OCI-LY1 (cell line): ENCODE measurements at regions not wholly inside any gene's neighbourhood (a gene's known extent, or its start where the extent isn't known, plus 50 kb on each side); places are given as distances from the start of the nearest gene placed in this dataset.

Experiments used
- H2AFZ ChIP-seq: fragments of 200-600 bp; sonication (generic), shearing (Covaris generic); 2 replicates; pipeline ENCODE4 v1.6.0; 2014; ENCODE audit warnings: antibody characterized with exemption, mild to moderate bottlenecking, low read length
- H3F3A ChIP-seq: fragments of 200-600 bp; sonication (generic), shearing (Covaris generic); 2 replicates; pipeline ENCODE4 v1.6.0; 2014; ENCODE audit warnings: mild to moderate bottlenecking, antibody characterized with exemption, low read length, moderate library complexity; ENCODE audit not compliant: insufficient read depth
- H3K27ac ChIP-seq: fragments of 200-600 bp; sonication (generic); 2 replicates; pipeline ENCODE4 v1.5.1; 2014; ENCODE audit warnings: low read length, mixed run types, mild to moderate bottlenecking, low read depth; ENCODE audit not compliant: poor library complexity, severe bottlenecking
- H3K27me3 ChIP-seq: fragments of 200-600 bp; sonication (generic); 2 replicates; pipeline ENCODE4 v1.6.0; 2014; ENCODE audit warnings: antibody characterized with exemption, mild to moderate bottlenecking, low read length, moderate library complexity; ENCODE audit not compliant: insufficient read depth
- H3K36me3 ChIP-seq: fragments of 200-600 bp; sonication (generic); 2 replicates; pipeline ENCODE4 v1.6.1; 2014; ENCODE audit warnings: mild to moderate bottlenecking, antibody characterized with exemption, low read length, moderate library complexity, mixed read lengths; ENCODE audit not compliant: insufficient read depth
- H3K4me1 ChIP-seq: fragments of 200-600 bp; sonication (generic); 2 replicates; pipeline ENCODE4 v1.5.1; 2014; ENCODE audit warnings: mild to moderate bottlenecking, low read length, moderate library complexity; ENCODE audit not compliant: insufficient read depth, severe bottlenecking
- H3K4me2 ChIP-seq: fragments of 200-600 bp; sonication (generic), shearing (Covaris generic); 2 replicates; pipeline ENCODE4 v1.6.1; 2014; ENCODE audit warnings: low read length
- H3K4me3 ChIP-seq: fragments of 200-600 bp; sonication (generic); 2 replicates; pipeline ENCODE4 v1.5.1; 2014; ENCODE audit warnings: low read length, low read depth, mild to moderate bottlenecking, mixed read lengths; ENCODE audit not compliant: poor library complexity, severe bottlenecking
- H3K79me2 ChIP-seq: fragments of 200-600 bp; shearing (Covaris generic); 2 replicates; pipeline ENCODE4 v1.6.1; 2016; ENCODE audit warnings: mixed run types, low read length, mixed read lengths; ENCODE audit not compliant: insufficient read depth
- H3K9ac ChIP-seq: fragments of 200-600 bp; sonication (generic), shearing (Covaris generic); 2 replicates; pipeline ENCODE4 v1.6.1; 2014; ENCODE audit warnings: mild to moderate bottlenecking, low read length, mixed read lengths
- H3K9me2 ChIP-seq: fragments of 200-600 bp; sonication (generic), shearing (Covaris generic); 2 replicates; pipeline ENCODE4 v1.6.1; 2014; ENCODE audit warnings: low read depth, mild to moderate bottlenecking, low read length, mixed read lengths
- H3K9me3 ChIP-seq: fragments of 200-600 bp; shearing (Covaris generic); 2 replicates; pipeline ENCODE4 v1.6.1; 2014; ENCODE audit warnings: low read length, mixed read lengths
- H4K20me1 ChIP-seq: fragments of 200-600 bp; sonication (generic), shearing (Covaris generic); 2 replicates; pipeline ENCODE4 v1.6.0; 2016; ENCODE audit warnings: mild to moderate bottlenecking, low read length; ENCODE audit not compliant: insufficient read depth
- EZH2 ChIP-seq: fragments of 200-600 bp; sonication (generic), shearing (Covaris generic); IDR thresholded peaks from 2 replicates; pipeline ENCODE4 v1.8.0; 2017; ENCODE audit warnings: borderline replicate concordance, mixed run types, mild to moderate bottlenecking, antibody characterized with exemption, low read length, moderate library complexity, mixed read lengths
- TF ChIP-seq, protein P1 (sequence below): fragments of 200-600 bp; sonication (generic), shearing (Covaris generic); IDR thresholded peaks from 2 replicates; pipeline ENCODE4 v1.5.1; 2017; ENCODE audit warnings: mild to moderate bottlenecking, antibody characterized with exemption, low read length, moderate library complexity, mixed read lengths

DNA sequence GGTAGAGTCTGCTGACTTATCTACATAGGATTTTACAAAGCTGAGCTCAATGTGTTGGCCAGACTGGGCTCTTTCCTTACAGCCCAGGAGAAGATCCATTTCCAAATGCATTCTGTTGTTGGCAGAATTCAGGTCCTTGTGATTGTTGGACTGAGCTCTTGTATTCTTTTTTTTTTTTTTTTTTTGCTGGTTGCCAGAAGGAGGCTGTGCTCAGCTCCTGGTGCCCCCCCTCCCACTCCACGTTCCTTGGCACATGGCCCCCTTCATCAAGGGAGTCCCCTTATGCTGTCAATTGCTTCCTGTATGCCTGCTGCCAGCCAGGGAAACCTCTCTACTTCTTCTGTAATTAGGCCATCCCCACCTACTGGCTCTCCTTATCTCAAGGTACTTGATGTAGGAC lies 518.1 kb upstream of the AKR1E2 start:
- no peaks in the 10 kb centered on the region for H3K36me3 ChIP-seq
- H3K27ac ChIP-seq: no peak overlapping the region
- no peaks in the 10 kb centered on the region for H3F3A ChIP-seq
- TF ChIP-seq, protein P1, sequence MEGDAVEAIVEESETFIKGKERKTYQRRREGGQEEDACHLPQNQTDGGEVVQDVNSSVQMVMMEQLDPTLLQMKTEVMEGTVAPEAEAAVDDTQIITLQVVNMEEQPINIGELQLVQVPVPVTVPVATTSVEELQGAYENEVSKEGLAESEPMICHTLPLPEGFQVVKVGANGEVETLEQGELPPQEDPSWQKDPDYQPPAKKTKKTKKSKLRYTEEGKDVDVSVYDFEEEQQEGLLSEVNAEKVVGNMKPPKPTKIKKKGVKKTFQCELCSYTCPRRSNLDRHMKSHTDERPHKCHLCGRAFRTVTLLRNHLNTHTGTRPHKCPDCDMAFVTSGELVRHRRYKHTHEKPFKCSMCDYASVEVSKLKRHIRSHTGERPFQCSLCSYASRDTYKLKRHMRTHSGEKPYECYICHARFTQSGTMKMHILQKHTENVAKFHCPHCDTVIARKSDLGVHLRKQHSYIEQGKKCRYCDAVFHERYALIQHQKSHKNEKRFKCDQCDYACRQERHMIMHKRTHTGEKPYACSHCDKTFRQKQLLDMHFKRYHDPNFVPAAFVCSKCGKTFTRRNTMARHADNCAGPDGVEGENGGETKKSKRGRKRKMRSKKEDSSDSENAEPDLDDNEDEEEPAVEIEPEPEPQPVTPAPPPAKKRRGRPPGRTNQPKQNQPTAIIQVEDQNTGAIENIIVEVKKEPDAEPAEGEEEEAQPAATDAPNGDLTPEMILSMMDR: no peak
- no peak for TF ChIP-seq EZH2
- H3K27me3 ChIP-seq: no peaks in the 10 kb centered on the region
- H3K4me3 ChIP-seq: no peak overlapping the region
- no peaks in the 10 kb centered on the region for H3K9me3 ChIP-seq
- no peaks in the 10 kb centered on the region for H3K4me1 ChIP-seq
- H3K79me2 ChIP-seq: no peaks in the 10 kb centered on the region
- no peak overlapping the region for H3K4me2 ChIP-seq
- no peak overlapping the region for H3K9ac ChIP-seq
- H4K20me1 ChIP-seq: no peaks in the 10 kb centered on the region
- H3K9me2 ChIP-seq: no peaks in the 10 kb centered on the region
- H2AFZ ChIP-seq: no peak overlapping the region

DNA sequence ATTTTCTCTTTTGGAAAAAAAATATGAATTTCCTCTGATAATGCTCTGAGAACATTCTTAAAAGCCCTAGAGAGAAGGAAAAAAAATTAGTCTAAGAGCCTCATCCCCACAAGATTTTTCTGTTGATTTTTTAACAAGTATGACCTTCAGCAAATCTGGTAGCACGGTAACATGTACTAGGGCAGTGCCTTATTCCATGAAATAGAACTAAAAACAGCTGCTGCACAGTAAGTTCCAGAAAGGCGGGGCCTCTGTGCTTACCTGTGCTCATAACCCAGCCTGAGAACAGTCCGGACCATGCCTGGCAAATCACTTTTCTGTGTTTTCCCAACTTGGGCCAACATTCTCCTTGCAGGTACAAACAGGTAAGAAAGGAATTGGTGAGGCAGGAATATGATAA lies 519.1 kb upstream of the AKR1E2 start:
- Histone ChIP-seq H3K4me1 (no peaks in the 10 kb centered on the region), H3K27me3 (no peaks in the 10 kb centered on the region), H2AFZ (no peak overlapping the region), H3K9me2 (no peaks in the 10 kb centered on the region), H3K9me3 (no peaks in the 10 kb centered on the region), H3K9ac (no peak overlapping the region), H3K4me3 (no peak overlapping the region), H3F3A (no peaks in the 10 kb centered on the region), H3K79me2 (no peaks in the 10 kb centered on the region), H3K27ac (no peak overlapping the region), H3K36me3 (no peaks in the 10 kb centered on the region), H3K4me2 (no peak overlapping the region), H4K20me1 (no peaks in the 10 kb centered on the region)
- TF ChIP-seq, protein P1: no peak
- TF ChIP-seq EZH2: no peak

DNA sequence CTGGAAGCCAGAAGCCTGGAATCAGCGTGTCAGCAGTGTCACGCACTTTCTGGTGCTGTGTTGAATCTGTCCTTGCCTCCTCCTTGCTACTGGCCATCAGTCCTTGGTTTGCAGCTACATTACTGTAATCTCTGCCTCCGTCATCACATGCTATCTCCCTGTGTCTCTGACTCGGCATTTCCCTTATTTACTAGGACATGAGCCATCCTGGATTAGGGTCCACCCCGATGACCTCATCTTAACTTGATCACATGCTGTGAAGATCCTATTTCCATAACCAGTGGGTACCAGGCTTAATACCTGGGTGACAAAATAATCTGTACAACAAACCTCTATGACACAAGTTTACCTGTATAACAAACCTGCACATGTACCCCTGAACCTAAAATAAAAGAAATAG lies 518.0 kb upstream of the KLF6 start:
- Histone ChIP-seq H3K4me3 (no peak overlapping the region), H3K27me3 (no peaks in the 10 kb centered on the region), H3K79me2 (no peaks in the 10 kb centered on the region), H3K9me2 (no peaks in the 10 kb centered on the region), H3K36me3 (no peaks in the 10 kb centered on the region), H3K27ac (no peak overlapping the region), H3K9me3 (no peaks in the 10 kb centered on the region), H2AFZ (no peak overlapping the region), H3F3A (no peaks in the 10 kb centered on the region), H3K4me2 (no peak overlapping the region), H4K20me1 (no peaks in the 10 kb centered on the region), H3K9ac (no peak overlapping the region), H3K4me1 (no peaks in the 10 kb centered on the region)
- no peak for TF ChIP-seq EZH2
- TF ChIP-seq, protein P1: no peak
